ENCODE measurements at regions not wholly inside any gene's neighbourhood (a gene's known extent, or its start where the extent isn't known, plus 50 kb on each side); places are given as distances from the start of the nearest gene placed in this dataset.

- Histone ChIP-seq H4K20me1 (ENCODE audit: insufficient read depth) (no peaks in the 10 kb centered on the region), H3K9me2 (ENCODE audit: insufficient read depth) (no peaks in the 10 kb centered on the region), H3K27me3 (ENCODE audit: insufficient read depth, low read length) (no peaks in the 10 kb centered on the region), H3K79me2 (ENCODE audit: insufficient read depth, low read length) (no peaks in the 10 kb centered on the region), H3K9me3 (ENCODE audit: control insufficient read depth in 1 of 2, insufficient read depth in 1 of 2, low read depth in 1 of 2, low read length in 2 of 2) (no peaks in the 10 kb centered on the region), H3K4me3 (replicated peaks in 1 of 2; ENCODE audit: low read depth in 1 of 2, low read length in 2 of 2) (no peak overlapping the region), H3K9ac (ENCODE audit: low read length) (no peak overlapping the region), H3K36me3 (ENCODE audit: control insufficient read depth in 1 of 2, insufficient read depth in 2 of 2, low read length in 2 of 2) (no peaks in the 10 kb centered on the region), H3K4me1 (ENCODE audit: control insufficient read depth in 1 of 2, insufficient read depth in 2 of 2, low read length in 2 of 2) (peaks cover 0 to 9% of the 10 kb centered on the region in 2 experiments; a peak in 2 of 4 replicates), H2AFZ (ENCODE audit: low read depth, low read length, poor library complexity, severe bottlenecking) (no peak overlapping the region), H3K27ac (ENCODE audit: low read depth, low read length) (no peak overlapping the region), H3K4me2 (ENCODE audit: low read length) (no peak overlapping the region)
- ChIA-PET RAD21 (ENCODE audit: low non-redundant PET in 1 of 2, low total read pairs in 2 of 2, uncharacterized antibody in 2 of 2, unreplicated experiment in 2 of 2) (no interaction called here), CTCF (no interaction called here), POLR2A (no interaction called here)
- intact Hi-C loops (cut with micrococcal nuclease), result no loop called here
- no peak for DNase-seq (ENCODE audit: low read depth, low spot score)
- no peak for ATAC-seq
- TF ChIP-seq CEBPB (IDR thresholded peaks at IDR 0.05; ENCODE audit: low read depth), result no peak
- TF ChIP-seq ZNF274 (IDR thresholded peaks at IDR 0.05; ENCODE audit: low read depth, low read length), result no peak
- TF ChIP-seq CBX3 (IDR thresholded peaks at IDR 0.05; ENCODE audit: low read depth), result no peak
- TF ChIP-seq FOSL1 (IDR thresholded peaks at IDR 0.05; ENCODE audit: low read depth), result no peak
- TF ChIP-seq ELF1 (IDR thresholded peaks at IDR 0.05; ENCODE audit: borderline replicate concordance, low read depth), result no peak
- TF ChIP-seq TCF7L2 (IDR thresholded peaks at IDR 0.05; ENCODE audit: borderline replicate concordance, extremely low read depth, insufficient read depth, insufficient read length), result no peak
- BruUV-seq (replicated peaks), result no TSS peak
These were observed 85.5 kb upstream of the EGLN3 start for GRCh38 chr14:34036319-34036766.

GRCh38 chr14:34035934-34036250 is 85.0 kb upstream of the EGLN3 start:
- Histone ChIP-seq H3K27ac (ENCODE audit: low read depth, low read length) (no peak overlapping the region), H3K36me3 (ENCODE audit: control insufficient read depth in 1 of 2, insufficient read depth in 2 of 2, low read length in 2 of 2) (no peaks in the 10 kb centered on the region), H3K4me3 (replicated peaks in 1 of 2; ENCODE audit: low read depth in 1 of 2, low read length in 2 of 2) (no peak overlapping the region), H3K9me3 (ENCODE audit: control insufficient read depth in 1 of 2, insufficient read depth in 1 of 2, low read depth in 1 of 2, low read length in 2 of 2) (no peaks in the 10 kb centered on the region), H3K4me2 (ENCODE audit: low read length) (no peak overlapping the region), H3K9me2 (ENCODE audit: insufficient read depth) (no peaks in the 10 kb centered on the region), H3K79me2 (ENCODE audit: insufficient read depth, low read length) (no peaks in the 10 kb centered on the region), H2AFZ (ENCODE audit: low read depth, low read length, poor library complexity, severe bottlenecking) (no peak overlapping the region), H3K27me3 (ENCODE audit: insufficient read depth, low read length) (no peaks in the 10 kb centered on the region), H4K20me1 (ENCODE audit: insufficient read depth) (no peaks in the 10 kb centered on the region), H3K9ac (ENCODE audit: low read length) (no peak overlapping the region), H3K4me1 (ENCODE audit: control insufficient read depth in 1 of 2, insufficient read depth in 2 of 2, low read length in 2 of 2) (peaks cover 0 to 9% of the 10 kb centered on the region in 2 experiments; a peak in 2 of 4 replicates)
- no TSS peak for BruUV-seq (replicated peaks)
- intact Hi-C loops (cut with micrococcal nuclease), result no loop called here
- CTCF ChIA-PET, result no interaction called here
- POLR2A ChIA-PET, result no interaction called here
- ATAC-seq (no peak), DNase-seq (ENCODE audit: low read depth, low spot score) (no peak)
- RAD21 ChIA-PET (ENCODE audit: low non-redundant PET in 1 of 2, low total read pairs in 2 of 2, uncharacterized antibody in 2 of 2, unreplicated experiment in 2 of 2), result no interaction called here
- TF ChIP-seq RAD21 (IDR thresholded peaks at IDR 0.05; ENCODE audit: low read depth), result no peak
- no peak for TF ChIP-seq SRF (IDR thresholded peaks at IDR 0.05; ENCODE audit: low read depth)
- no peak for TF ChIP-seq EZH2 (IDR thresholded peaks at IDR 0.05)
- no peak for TF ChIP-seq ZFX (IDR thresholded peaks at IDR 0.05)
- no peak for TF ChIP-seq EZH2phosphoT487 (IDR thresholded peaks at IDR 0.05; ENCODE audit: borderline replicate concordance)
- TF ChIP-seq, protein P1, sequence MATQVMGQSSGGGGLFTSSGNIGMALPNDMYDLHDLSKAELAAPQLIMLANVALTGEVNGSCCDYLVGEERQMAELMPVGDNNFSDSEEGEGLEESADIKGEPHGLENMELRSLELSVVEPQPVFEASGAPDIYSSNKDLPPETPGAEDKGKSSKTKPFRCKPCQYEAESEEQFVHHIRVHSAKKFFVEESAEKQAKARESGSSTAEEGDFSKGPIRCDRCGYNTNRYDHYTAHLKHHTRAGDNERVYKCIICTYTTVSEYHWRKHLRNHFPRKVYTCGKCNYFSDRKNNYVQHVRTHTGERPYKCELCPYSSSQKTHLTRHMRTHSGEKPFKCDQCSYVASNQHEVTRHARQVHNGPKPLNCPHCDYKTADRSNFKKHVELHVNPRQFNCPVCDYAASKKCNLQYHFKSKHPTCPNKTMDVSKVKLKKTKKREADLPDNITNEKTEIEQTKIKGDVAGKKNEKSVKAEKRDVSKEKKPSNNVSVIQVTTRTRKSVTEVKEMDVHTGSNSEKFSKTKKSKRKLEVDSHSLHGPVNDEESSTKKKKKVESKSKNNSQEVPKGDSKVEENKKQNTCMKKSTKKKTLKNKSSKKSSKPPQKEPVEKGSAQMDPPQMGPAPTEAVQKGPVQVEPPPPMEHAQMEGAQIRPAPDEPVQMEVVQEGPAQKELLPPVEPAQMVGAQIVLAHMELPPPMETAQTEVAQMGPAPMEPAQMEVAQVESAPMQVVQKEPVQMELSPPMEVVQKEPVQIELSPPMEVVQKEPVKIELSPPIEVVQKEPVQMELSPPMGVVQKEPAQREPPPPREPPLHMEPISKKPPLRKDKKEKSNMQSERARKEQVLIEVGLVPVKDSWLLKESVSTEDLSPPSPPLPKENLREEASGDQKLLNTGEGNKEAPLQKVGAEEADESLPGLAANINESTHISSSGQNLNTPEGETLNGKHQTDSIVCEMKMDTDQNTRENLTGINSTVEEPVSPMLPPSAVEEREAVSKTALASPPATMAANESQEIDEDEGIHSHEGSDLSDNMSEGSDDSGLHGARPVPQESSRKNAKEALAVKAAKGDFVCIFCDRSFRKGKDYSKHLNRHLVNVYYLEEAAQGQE (IDR thresholded peaks at IDR 0.05; ENCODE audit: low read depth), result no peak
- no peak for TF ChIP-seq ZBTB33 (IDR thresholded peaks at IDR 0.05; ENCODE audit: extremely low read depth, insufficient replicate concordance, low read length)
- TF ChIP-seq TCF7L2 (IDR thresholded peaks at IDR 0.05; ENCODE audit: borderline replicate concordance, extremely low read depth, insufficient read depth, insufficient read length), result no peak
- no peak for TF ChIP-seq SP1 (IDR thresholded peaks at IDR 0.05; ENCODE audit: low read depth)
- TF ChIP-seq POLR2AphosphoS5 (IDR thresholded peaks at IDR 0.05; ENCODE audit: low read depth, low read length), result no peak
- TF ChIP-seq, protein P2, sequence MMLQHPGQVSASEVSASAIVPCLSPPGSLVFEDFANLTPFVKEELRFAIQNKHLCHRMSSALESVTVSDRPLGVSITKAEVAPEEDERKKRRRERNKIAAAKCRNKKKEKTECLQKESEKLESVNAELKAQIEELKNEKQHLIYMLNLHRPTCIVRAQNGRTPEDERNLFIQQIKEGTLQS (IDR thresholded peaks at IDR 0.05), result no peak
- no peak for TF ChIP-seq CEBPB (IDR thresholded peaks at IDR 0.05; ENCODE audit: low read depth)
- no peak for TF ChIP-seq YY1 (IDR thresholded peaks at IDR 0.05; ENCODE audit: extremely low read depth, insufficient replicate concordance, low read depth, low read length)
- TF ChIP-seq FOSL1 (IDR thresholded peaks at IDR 0.05; ENCODE audit: low read depth), result no peak

Data from HCT116 (cell line).